ENCODE measurements at regions not wholly inside any gene's neighbourhood (a gene's known extent, or its start where the extent isn't known, plus 50 kb on each side); places are given as distances from the start of the nearest gene placed in this dataset.
"Not testable (repeated sequence)": the region's sequence is repeated elsewhere in the genome, so short reads cannot be mapped to it uniquely, and the experiment has no call there.

- POLR2A ChIA-PET; H3K4me3 Mint-ChIP-seq; H3K27ac Mint-ChIP-seq; H3K27me3 Mint-ChIP-seq; H3K9me3 Mint-ChIP-seq; CTCF ChIA-PET; DNase-seq; ATAC-seq (ENCODE audit: low read depth): not testable (repeated sequence)
- Mint-ChIP-seq H3K4me1 (peaks cover 10% of the 10 kb centered on the region), H3K36me3 (ENCODE audit: low read depth) (peaks cover 23% of the 10 kb centered on the region)
- intact Hi-C loops (cut with micrococcal nuclease), result loop anchor here (10.0 kb wide), 1 partner anchor 859 kb away; no protein-coding TSS in a partner anchor
These were observed 89.3 kb upstream of the METTL14 start for GRCh38 chr4:118595883-118596282.

GRCh38 chr4:118625097-118625496, 60.1 kb upstream of the METTL14 start:
- intact Hi-C loops (cut with micrococcal nuclease); H3K4me1 Mint-ChIP-seq; CTCF ChIA-PET; DNase-seq; H3K4me3 Mint-ChIP-seq; ATAC-seq (ENCODE audit: low read depth); POLR2A ChIA-PET; H3K9me3 Mint-ChIP-seq; H3K27ac Mint-ChIP-seq; H3K27me3 Mint-ChIP-seq: not testable (repeated sequence)
- H3K36me3 Mint-ChIP-seq (ENCODE audit: low read depth), result peaks cover 11% of the 10 kb centered on the region

DNA sequence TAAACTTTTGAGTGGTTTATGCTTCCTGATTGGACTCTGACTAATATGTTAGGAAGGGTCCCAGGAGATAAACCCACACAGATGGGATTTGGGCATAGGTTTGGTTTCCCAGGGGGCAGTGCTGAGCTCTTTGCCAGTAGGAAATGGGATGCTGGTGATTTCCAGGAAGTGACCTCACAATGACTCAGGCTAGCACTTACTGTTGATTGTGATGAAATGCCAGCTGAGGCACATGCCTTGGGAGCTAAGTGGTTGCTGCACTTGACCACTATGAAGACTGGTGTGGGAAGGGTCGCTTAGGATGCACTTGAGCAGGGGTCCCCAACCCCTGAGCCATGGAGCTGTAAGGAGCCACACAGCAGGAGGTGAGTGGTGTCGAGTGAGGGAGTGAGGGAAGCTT, 55.5 kb upstream of the METTL14 start:
- H3K27ac Mint-ChIP-seq; CTCF ChIA-PET; H3K9me3 Mint-ChIP-seq; DNase-seq; ATAC-seq (ENCODE audit: low read depth); H3K4me3 Mint-ChIP-seq; H3K4me1 Mint-ChIP-seq; POLR2A ChIA-PET; H3K27me3 Mint-ChIP-seq; intact Hi-C loops (cut with micrococcal nuclease): not testable (repeated sequence)
- H3K36me3 Mint-ChIP-seq (ENCODE audit: low read depth), result peaks cover 26% of the 10 kb centered on the region

DNA sequence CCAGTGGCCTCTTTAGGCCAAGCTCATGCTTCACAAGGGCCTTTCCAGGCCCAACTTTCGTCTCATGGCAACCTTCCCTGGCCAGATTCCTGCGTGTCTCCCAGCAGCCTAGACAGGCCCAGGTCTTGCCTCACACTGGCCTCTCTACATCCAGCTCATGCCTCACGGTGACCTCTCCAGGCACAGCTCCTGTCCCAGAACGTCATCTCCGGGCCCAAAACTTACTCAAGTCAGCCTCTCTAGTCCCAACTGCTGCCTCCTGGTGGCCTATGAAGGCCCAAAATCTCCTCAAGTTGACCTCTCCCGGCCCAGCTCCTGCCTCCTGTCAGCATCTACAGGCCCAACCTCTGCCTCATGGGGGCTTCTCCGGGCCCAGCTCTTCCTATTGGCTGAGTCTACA, 54.3 kb upstream of the METTL14 start:
- H3K27ac Mint-ChIP-seq; CTCF ChIA-PET; intact Hi-C loops (cut with micrococcal nuclease); ATAC-seq (ENCODE audit: low read depth); H3K27me3 Mint-ChIP-seq; POLR2A ChIA-PET; DNase-seq; H3K4me1 Mint-ChIP-seq; H3K9me3 Mint-ChIP-seq; H3K4me3 Mint-ChIP-seq: not testable (repeated sequence)
- H3K36me3 Mint-ChIP-seq (ENCODE audit: low read depth), result peaks cover 26% of the 10 kb centered on the region

- H3K4me1 Mint-ChIP-seq; H3K27me3 Mint-ChIP-seq; DNase-seq; H3K4me3 Mint-ChIP-seq; H3K9me3 Mint-ChIP-seq; H3K27ac Mint-ChIP-seq; CTCF ChIA-PET; POLR2A ChIA-PET; intact Hi-C loops (cut with micrococcal nuclease); ATAC-seq (ENCODE audit: low read depth): not testable (repeated sequence)
- peaks cover 26% of the 10 kb centered on the region for H3K36me3 Mint-ChIP-seq (ENCODE audit: low read depth)
These were observed 53.7 kb upstream of the METTL14 start for GRCh38 chr4:118631321-118632050.

DNA sequence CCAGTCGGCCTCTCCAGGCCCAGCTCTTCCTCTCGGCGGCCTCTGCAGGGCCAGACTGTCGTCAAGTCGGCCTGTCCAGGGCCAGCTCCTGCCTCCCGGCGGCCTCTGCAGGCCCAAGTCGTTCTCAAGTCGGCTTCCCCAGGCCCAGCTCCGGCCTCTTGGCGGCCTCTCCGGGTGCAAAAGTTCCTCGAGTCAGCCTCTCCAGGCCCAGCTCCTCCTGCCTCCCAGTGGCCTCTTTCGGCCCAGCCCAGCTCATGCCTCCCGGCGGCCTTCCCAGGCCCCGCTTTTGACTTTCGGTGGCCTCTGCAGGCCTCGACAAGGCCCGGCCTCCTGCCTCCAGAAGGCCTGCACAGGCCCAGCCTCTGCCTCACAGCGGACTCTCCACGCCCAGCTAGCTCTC, 51.7 kb upstream of the METTL14 start:
- DNase-seq; CTCF ChIA-PET; H3K4me1 Mint-ChIP-seq; intact Hi-C loops (cut with micrococcal nuclease); H3K27ac Mint-ChIP-seq; H3K4me3 Mint-ChIP-seq; POLR2A ChIA-PET; ATAC-seq (ENCODE audit: low read depth); H3K27me3 Mint-ChIP-seq; H3K9me3 Mint-ChIP-seq: not testable (repeated sequence)
- peaks cover 26% of the 10 kb centered on the region for H3K36me3 Mint-ChIP-seq (ENCODE audit: low read depth)

DNA sequence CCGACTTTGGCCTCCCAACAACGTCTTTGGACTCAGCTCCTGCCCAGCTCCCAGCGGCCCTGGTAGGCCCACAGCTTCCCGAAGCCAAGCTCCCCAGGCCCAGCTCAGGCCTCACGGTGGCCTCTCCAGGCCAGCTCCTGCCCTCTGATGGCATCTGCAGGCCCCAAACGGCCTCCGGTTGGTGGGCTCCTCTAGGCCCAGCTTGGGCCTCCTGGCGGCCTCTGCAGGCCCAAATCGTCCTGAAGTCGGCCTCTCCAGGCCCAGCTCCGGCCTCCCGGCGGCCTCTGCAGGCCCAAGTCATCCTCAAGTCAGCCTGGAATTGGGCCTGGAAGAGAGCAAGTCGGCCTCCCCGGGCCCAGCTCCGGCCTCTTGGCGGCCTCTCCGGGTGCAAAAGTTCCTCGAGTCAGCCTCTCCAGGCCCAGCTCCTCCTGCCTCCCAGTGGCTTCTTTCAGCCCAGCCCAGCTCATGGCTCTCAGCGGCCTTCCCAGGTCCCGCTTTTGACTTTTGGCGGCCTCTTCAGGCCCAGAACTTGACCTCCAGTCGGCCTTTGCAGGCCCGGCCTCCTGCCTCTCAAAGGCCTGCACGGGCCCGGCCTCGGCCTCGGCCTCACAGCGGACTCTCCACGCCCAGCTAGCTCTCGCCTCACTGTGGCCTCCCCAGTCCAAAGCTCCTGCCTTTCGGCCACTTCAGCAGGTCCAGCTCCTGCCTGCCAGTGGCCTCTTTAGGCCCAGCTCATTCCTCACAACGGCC, 50.9 kb upstream of the METTL14 start:
- H3K36me3 Mint-ChIP-seq (ENCODE audit: low read depth), result peaks cover 21% of the 10 kb centered on the region
- H3K4me1 Mint-ChIP-seq; H3K27me3 Mint-ChIP-seq; intact Hi-C loops (cut with micrococcal nuclease); POLR2A ChIA-PET; CTCF ChIA-PET; DNase-seq; H3K9me3 Mint-ChIP-seq; H3K4me3 Mint-ChIP-seq; H3K27ac Mint-ChIP-seq; ATAC-seq (ENCODE audit: low read depth): not testable (repeated sequence)

Measured in activated B cell treated with CpG ODN at 0.5 μM for 24 hours (primary cell).